Ascending aorta (tissue), 2 donors: ENCODE measurements at regions not wholly inside any gene's neighbourhood (a gene's known extent, or its start where the extent isn't known, plus 50 kb on each side); places are given as distances from the start of the nearest gene placed in this dataset.

Source experiments
- DNase-seq, 2 donors: peaks; one replicate each; pipeline ENCODE4 v3.0.0-alpha.2; 2019; ENCODE audit warnings: low spot score in 2 of 2
- H3K27ac ChIP-seq, 2 donors: fragments of 200-600 bp; sonication (generic); one replicate each; pipeline ENCODE4 v1.5.1; 2016 to 2017; ENCODE audit warnings: mild to moderate bottlenecking in 1 of 2
- H3K27me3 ChIP-seq: fragments of 200-600 bp; sonication (generic); one replicate; pipeline ENCODE4 v1.5.1; 2017
- H3K36me3 ChIP-seq, 2 donors: fragments of 200-600 bp; sonication (generic); one replicate each; pipeline ENCODE4 v1.5.1; 2016
- H3K4me1 ChIP-seq, 2 donors: fragments of 200-600 bp; sonication (generic); one replicate each; pipeline ENCODE4 v1.5.1; 2016 to 2017; ENCODE audit warnings: mild to moderate bottlenecking in 1 of 2
- H3K4me3 ChIP-seq, 2 donors: fragments of 200-600 bp; sonication (generic); one replicate each; pipeline ENCODE4 v1.5.1; 2016 to 2017; ENCODE audit warnings: mild to moderate bottlenecking in 1 of 2
- H3K9me3 ChIP-seq, 2 donors: fragments of 200-600 bp; sonication (generic); one replicate each; pipeline ENCODE4 v1.5.1; 2016
- intact Hi-C: fragments of 100-400 bp; cut with DNase I; formaldehyde crosslinking; loops from one replicate; pipeline ENCODE4 v1.15.1; 2023
- TF ChIP-seq, protein P1 (sequence below), 3 experiments: fragments of 200-600 bp in 2 of 3; fragments of 450-650 bp in 1 of 3; sonication (generic) in 2 of 3; IDR thresholded peaks; one replicate each; pipeline ENCODE4 v1.5.1; 2016 to 2019; ENCODE audit warnings: antibody characterized with exemption in 3 of 3, mild to moderate bottlenecking in 1 of 3, moderate library complexity in 1 of 3

- Histone ChIP-seq H3K4me1 (no peaks in the 10 kb centered on the region), H3K27ac (no peak overlapping the region), H3K9me3 (no peaks in the 10 kb centered on the region), H3K4me3 (no peak overlapping the region), H3K27me3 (no peaks in the 10 kb centered on the region), H3K36me3 (no peaks in the 10 kb centered on the region)
- intact Hi-C loops, result no loop called here
- no peak for DNase-seq
- TF ChIP-seq, protein P1, sequence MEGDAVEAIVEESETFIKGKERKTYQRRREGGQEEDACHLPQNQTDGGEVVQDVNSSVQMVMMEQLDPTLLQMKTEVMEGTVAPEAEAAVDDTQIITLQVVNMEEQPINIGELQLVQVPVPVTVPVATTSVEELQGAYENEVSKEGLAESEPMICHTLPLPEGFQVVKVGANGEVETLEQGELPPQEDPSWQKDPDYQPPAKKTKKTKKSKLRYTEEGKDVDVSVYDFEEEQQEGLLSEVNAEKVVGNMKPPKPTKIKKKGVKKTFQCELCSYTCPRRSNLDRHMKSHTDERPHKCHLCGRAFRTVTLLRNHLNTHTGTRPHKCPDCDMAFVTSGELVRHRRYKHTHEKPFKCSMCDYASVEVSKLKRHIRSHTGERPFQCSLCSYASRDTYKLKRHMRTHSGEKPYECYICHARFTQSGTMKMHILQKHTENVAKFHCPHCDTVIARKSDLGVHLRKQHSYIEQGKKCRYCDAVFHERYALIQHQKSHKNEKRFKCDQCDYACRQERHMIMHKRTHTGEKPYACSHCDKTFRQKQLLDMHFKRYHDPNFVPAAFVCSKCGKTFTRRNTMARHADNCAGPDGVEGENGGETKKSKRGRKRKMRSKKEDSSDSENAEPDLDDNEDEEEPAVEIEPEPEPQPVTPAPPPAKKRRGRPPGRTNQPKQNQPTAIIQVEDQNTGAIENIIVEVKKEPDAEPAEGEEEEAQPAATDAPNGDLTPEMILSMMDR (IDR thresholded peaks at IDR 0.05), result no peak
These were observed 453.3 kb downstream of the C6orf118 start for GRCh38 chr6:164856138-164856537.

- Histone ChIP-seq H3K27ac (no peak overlapping the region), H3K9me3 (no peaks in the 10 kb centered on the region), H3K4me1 (no peaks in the 10 kb centered on the region), H3K27me3 (no peaks in the 10 kb centered on the region), H3K4me3 (no peak overlapping the region), H3K36me3 (no peaks in the 10 kb centered on the region)
- DNase-seq, result no peak
- TF ChIP-seq, protein P1 (IDR thresholded peaks at IDR 0.05), result no peak
- intact Hi-C loops, result no loop called here
These were observed 454.1 kb downstream of the C6orf118 start for GRCh38 chr6:164855281-164855680.

DNA sequence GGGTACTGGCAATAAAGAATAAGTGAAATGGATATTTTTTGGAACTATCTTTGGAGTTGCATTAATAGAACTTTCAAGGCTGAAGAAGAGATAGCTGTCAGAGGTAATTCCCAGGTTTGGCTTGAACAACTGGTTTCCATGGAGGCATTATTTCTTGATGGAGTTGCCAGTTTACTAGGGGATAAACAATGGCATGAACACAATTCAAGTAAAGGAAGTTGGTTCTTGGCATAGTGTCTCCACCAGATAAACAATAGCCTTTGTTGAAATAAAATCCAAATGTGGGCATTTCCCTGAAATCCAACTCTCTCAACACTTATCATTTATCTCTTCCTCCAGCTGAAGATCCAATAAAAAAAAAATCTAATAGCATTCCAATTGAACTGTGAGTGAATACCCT is 454.9 kb downstream of the C6orf118 start:
- Histone ChIP-seq H3K9me3 (no peaks in the 10 kb centered on the region), H3K4me1 (no peaks in the 10 kb centered on the region), H3K27me3 (no peaks in the 10 kb centered on the region), H3K4me3 (no peak overlapping the region), H3K36me3 (no peaks in the 10 kb centered on the region), H3K27ac (no peak overlapping the region)
- no peak for DNase-seq
- intact Hi-C loops, result no loop called here
- TF ChIP-seq, protein P1 (IDR thresholded peaks at IDR 0.05), result no peak

DNA sequence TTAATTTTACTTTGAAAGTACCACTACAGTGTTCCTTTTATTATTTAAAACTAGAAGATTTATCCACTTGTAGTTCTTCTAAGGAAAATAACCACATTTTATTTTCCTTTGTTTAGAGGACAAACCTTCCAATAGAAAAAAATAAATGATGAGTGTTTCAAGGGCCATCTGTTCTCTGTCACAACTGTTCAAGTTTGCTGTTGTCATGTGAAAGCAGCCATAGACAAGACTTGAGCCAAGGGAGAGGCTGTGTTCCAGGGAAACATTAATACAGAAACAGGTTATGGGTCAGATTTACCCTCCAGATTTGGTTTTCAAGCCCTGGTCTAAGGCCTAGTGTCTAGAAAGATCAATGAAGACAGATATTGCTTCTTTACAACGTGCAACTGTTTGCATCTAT is 463.6 kb downstream of the C6orf118 start:
- intact Hi-C loops, result loop anchor here (10.0 kb wide), 1 partner anchor 841 kb away; no protein-coding TSS in a partner anchor
- Histone ChIP-seq H3K36me3 (no peaks in the 10 kb centered on the region), H3K27me3 (no peaks in the 10 kb centered on the region), H3K9me3 (no peaks in the 10 kb centered on the region), H3K27ac (no peak overlapping the region), H3K4me3 (no peak overlapping the region), H3K4me1 (no peaks in the 10 kb centered on the region)
- TF ChIP-seq, protein P1 (IDR thresholded peaks at IDR 0.05), result no peak
- DNase-seq, result no peak

DNA sequence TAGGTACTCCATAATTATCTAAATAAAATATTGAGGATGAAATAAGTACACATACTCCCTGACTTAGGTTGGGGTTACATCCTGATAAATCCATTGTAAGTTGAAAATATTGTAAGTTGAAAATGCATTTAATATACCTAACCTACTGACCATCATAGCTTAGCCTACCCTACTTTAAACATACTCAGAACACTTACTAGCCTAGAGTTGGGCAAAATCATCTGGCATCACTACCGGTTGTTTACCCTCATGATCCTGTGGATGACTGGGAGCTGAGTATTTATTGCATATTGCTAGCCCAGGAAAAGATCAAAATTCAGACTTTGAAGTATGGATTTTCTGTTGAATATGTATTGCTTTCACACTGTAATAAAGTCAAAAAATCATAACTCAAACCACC is 467.3 kb downstream of the C6orf118 start:
- Histone ChIP-seq H3K27ac (no peak overlapping the region), H3K4me3 (no peak overlapping the region), H3K36me3 (no peaks in the 10 kb centered on the region), H3K4me1 (no peaks in the 10 kb centered on the region), H3K27me3 (no peaks in the 10 kb centered on the region), H3K9me3 (no peaks in the 10 kb centered on the region)
- TF ChIP-seq, protein P1 (IDR thresholded peaks at IDR 0.05), result no peak
- intact Hi-C loops, result loop anchor here (10.0 kb wide), 1 partner anchor 837 kb away; no protein-coding TSS in a partner anchor
- DNase-seq, result no peak

DNA sequence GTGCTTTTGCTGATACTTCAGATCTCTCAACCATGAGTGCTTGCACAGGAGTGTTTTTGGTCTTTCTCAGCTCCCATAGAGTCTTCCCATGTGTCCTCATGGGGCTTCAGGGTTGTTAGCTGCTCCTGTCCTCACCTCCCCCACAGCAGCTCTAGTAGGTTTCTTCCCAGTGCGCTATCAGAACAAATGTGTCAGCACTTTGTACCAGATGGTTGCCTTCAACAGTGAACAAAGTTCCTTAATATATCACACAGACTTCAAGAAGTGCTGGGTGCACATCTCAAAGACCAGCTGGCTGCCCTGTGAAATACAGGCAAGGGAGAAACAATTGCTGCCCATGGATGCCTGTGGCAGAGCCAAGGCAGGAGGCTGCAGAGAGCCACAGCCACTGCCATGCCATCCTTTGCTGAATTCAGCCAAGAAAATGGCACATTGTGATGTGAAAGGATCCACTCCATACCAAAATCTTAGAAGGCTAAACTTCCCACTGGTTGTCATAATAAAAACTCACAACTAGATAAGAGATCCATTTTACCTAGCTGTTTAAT is 471.3 kb downstream of the C6orf118 start:
- intact Hi-C loops, result no loop called here
- no peaks in the 10 kb centered on the region for H3K4me1 ChIP-seq
- DNase-seq, result no peak
- TF ChIP-seq, protein P1 (IDR thresholded peaks at IDR 0.05), result no peak
- H3K27ac ChIP-seq, result no peak overlapping the region
- no peaks in the 10 kb centered on the region for H3K27me3 ChIP-seq
- H3K9me3 ChIP-seq, result no peaks in the 10 kb centered on the region
- H3K36me3 ChIP-seq, result no peaks in the 10 kb centered on the region
- no peak overlapping the region for H3K4me3 ChIP-seq
